Hematopoietic multipotent progenitor cell treated with erythropoietin and hydrocortisone succinate and interleukin-3 and kit ligand, for 8 days (in vitro differentiated cells): ENCODE measurements at regions not wholly inside any gene's neighbourhood (a gene's known extent, or its start where the extent isn't known, plus 50 kb on each side); places are given as distances from the start of the nearest gene placed in this dataset.

Experiments
- DNase-seq: peaks from one replicate; pipeline ENCODE4 v3.0.0-alpha.2; 2015

DNA sequence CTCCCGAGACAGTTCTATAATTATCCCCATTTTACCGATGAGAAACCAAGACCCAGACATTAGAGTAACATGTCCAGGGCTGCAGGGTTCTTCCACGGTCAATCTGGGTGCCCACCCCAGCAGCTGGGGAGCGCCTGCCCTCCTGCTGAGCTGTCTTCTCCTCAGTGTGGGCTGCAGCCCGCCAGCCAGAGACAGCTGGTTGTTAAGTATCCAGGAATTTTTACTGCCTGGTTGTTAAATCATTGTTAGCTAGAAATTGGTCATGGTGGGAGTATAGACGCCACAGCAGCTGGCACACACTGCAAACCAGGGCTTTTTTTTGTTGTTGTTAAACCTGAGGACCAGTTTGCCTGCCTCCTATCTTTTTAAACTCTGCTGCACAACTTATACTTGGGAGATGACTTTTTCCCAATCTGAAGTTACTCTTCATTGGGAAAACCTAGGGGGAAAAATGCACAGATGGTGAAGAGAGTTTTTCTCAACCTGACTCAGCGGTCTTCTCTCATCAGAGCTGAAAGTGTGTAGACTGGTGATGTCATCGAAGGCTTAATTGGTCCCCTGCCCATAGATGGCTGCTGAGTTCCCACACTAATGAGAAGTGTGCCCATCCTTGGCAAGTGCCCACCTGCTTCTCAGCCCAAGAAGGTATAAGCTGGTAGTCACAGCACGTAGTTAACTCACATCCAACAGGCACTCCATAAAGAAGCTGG lies 208.6 kb downstream of the DRD1 start:
- DNase-seq: no peak

DNA sequence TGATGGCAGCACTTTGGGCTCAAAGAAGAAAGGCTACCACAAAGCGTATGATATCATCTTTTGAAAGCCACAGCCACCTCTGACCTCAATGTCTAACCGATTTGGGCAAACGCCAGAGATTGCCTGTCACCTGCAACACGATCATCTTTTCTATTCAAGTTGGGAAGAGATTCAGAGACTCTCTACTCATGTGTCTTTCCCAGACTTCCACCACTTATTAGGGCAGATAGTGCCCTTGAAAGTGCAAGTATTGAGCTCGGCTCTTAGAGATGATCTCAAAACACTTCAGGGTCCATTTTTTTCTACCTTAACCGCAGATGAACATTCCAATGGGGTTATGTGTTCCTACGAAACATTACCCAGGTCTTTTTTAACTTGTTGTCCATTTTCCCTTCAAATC lies 213.7 kb downstream of the DRD1 start:
- DNase-seq: no peak

DNA sequence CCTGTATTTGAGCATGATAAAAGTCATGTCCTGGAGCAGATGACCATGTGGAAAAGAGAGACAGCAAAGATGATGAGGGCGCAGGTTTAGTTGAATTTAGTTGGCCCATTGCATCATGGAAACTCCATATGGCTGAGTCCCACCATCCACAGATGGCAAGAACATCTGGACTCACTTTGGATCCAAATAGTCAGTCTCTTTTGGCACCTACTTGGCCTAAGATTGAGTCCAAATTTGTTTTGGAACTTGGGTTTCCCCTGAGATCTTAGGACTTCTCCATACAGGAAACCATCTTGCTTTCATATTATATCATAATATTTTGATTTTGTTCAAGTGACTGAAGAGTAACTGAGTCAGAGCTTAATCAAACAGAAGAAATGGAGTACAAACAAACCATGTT lies 217.5 kb downstream of the DRD1 start:
- no peak for DNase-seq

- no peak for DNase-seq
Observed at GRCh38 chr5:175223291-175223690, 220.7 kb downstream of the DRD1 start.

DNA sequence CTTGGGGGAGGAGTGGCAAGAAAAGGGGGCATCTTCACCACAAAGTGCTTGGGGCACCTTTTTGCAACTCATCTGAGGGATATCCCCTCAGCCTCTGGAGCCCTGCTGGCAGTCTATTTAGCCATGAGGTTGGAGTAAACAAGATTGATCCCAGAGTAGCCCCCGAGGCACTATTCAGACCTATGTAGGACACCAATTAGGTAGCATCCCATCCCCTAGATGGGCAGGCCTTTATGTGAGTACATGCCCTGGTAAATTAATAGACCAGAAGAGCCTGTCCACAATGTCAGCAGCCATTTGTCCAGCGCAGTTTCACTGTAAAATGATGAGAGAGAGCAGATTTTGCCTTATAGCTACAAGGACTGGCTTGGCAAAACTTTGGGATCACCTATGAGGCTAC lies 221.4 kb downstream of the DRD1 start:
- no peak for DNase-seq

GRCh38 chr5:175220549-175220948 lies 223.4 kb downstream of the DRD1 start:
- DNase-seq: no peak

DNA sequence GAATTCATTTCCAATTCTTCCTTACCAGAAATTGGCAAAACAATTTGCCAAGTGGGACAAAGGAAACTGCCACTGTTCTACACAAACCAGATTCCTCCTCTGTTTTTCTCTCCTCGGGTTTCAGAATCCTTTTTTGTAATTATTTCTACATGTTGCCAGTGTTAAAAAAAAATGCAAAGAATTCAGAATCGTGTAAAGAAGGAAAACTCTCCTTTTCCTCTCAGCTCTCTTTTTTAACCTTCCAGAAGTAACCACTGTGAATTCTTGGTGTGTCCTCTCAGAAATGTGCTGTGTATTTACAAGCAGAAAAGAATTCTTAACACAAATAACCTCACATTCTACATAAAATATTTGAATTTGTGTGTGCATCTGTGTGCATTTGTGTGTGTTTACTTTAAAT lies 224.6 kb downstream of the DRD1 start:
- no peak for DNase-seq

DNA sequence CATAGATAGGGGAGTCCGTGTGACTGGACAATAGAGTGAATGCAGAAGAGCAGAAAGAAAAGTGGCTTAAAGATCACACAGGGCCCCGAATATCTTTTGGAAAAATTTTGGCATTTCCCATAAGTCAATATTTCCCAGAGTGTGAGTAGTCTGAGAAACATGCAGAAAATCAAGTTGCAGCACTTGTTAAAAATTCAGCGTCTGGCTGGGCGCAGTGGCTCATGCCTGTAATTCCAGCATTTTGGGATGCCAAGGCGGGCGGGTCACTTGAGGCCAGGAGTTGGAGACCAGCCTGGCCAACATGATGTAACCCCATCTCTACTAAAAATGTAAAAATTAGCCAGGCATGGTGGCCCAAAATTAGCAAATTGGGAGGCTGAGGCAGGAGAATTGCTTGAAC lies 227.0 kb downstream of the DRD1 start:
- no peak for DNase-seq

GRCh38 chr5:175215906-175216305 lies 228.1 kb downstream of the DRD1 start:
- no peak for DNase-seq

GRCh38 chr5:175214152-175214551 lies 229.8 kb downstream of the DRD1 start:
- no peak for DNase-seq

DNA sequence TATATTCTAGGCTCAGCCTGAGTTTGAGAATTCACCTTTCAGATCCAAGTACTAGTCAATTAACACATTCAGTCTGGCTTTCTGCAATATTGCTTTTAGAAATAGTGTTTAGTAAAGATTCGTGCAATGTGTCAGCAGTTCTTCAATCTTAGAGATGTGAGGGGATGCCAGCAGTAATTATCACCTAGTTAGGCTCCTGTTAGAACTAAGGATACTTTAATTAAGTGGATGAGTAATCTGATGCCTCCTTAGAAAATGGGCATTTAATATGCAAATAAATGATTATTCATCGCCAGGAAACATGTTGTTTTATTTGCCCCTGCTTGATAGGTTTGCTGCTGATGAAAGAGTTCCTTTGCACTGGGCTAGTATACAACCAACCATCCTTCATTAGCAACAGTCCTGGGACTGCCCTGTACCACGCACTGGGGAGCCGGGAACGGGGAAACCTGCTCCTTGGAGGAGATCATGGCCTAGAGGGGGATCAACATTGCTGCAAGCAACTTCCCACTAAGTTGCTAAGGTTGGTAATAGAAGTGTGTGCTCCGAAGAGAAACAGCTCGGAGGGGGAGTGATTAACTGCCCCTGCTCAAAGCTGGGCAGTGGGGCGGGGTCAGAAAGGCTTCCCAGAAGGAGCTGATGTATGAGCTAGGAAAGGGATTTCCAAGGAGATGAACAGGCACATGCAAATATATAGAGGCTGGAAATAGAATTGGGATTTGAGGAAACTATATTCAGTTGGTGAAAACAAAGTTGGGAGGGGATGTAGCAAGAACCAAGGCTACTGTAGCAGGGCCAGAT lies 231.8 kb downstream of the DRD1 start:
- no peak for DNase-seq

- DNase-seq: no peak
Observed at GRCh38 chr5:175207321-175208040, 236.5 kb downstream of the DRD1 start.

DNA sequence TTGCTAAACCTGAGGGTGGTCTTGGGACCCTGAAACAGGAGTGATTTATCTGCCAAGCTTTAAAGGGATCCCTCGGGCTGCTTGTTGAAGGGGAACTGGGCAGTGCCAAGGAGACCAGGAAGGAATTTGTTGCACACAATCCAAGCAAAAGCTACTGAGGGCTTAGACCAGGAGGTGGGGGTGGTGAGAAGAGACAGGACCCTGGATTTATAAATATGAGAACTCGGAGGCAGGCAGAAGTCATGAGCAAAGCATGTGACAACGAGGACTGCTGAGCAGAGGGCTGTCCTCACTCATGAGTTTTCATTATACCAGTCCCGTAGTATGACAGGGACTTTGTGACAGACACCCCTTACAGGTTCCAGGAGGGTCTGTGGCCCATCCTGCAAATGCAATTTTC lies 237.3 kb downstream of the DRD1 start:
- DNase-seq: no peak

GRCh38 chr5:175202463-175203068 lies 241.4 kb downstream of the DRD1 start:
- DNase-seq: no peak

GRCh38 chr5:175201393-175201792 lies 242.6 kb downstream of the DRD1 start:
- no peak for DNase-seq

DNA sequence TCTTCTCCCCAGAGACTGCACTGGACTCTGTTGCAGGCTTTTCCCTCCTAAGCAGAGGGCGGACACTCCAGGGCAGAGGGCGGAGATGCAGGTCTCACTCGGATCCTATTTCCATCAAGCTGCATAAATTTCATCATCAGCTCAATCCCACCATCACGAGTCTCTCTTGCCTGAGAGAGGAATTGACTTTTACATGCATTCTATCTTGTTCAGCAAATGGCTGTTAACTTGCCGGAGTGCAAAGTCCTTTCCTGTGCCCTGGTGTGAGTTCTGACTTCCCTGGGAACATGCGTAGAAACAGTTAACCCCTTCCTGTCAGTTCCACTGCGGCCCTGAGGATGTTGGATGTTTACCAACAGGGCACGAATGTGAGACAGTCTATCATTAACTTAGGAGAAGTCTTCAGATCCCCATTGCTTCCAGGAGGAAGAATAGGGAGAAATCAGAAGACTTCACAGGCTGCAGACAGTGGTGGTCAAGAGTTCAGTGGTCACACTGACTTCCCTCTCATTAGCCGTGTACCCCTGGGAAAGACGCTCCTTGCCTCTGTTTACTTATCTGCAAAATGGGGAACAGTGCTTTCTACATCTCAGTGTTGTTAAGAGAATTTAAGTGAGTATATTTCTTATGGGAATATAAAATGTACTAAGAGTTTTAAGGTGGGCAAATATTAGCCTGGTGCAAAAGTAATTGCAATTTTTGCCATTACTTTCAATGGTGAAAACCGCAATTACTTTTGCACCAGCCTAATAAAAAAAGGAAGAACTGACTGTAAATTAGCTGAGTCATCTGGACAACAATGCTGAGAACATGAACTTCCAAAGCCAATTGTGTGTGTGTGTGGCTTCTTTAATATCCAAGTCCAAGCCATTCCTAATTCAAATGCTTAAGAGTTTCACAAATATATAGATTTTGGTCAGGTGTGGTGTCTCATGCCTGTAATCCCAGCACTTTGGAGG lies 248.0 kb downstream of the DRD1 start:
- no peak for DNase-seq

DNA sequence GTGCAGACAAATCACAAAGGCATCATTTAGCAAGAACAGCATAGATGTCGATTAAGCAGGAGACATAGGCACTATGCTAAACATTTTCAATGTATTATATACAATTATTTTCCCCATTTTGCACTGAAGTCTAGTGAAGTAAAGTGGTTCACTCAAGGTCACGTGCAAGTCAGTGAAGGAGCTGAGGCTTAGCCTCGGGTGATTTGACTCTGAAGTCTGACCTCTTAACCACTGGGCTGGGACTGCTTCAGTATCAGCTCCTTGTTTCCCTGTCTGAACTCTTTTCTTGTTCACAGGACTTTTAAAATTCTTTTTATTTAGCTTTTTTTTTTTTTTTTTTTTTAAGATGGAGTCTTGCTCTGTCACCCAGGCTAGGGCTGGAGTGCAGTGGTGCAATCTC lies 262.7 kb downstream of the DRD1 start:
- no peak for DNase-seq

GRCh38 chr5:175170899-175171298 lies 273.1 kb downstream of the DRD1 start:
- DNase-seq: no peak

GRCh38 chr5:175168882-175169507 lies 275.0 kb downstream of the DRD1 start:
- DNase-seq: no peak

- DNase-seq: no peak
Observed at GRCh38 chr5:175166026-175166425, 278.0 kb downstream of the DRD1 start.

- DNase-seq: no peak
Observed at GRCh38 chr5:175163586-175164275, 280.3 kb downstream of the DRD1 start.
